WTC11 (cell line): ENCODE measurements at regions not wholly inside any gene's neighbourhood (a gene's known extent, or its start where the extent isn't known, plus 50 kb on each side); places are given as distances from the start of the nearest gene placed in this dataset.
A peak's percentile ranks its signal among the peaks of the same experiment; 100 is the strongest.

Experiments used
- ATAC-seq: fragments of 200-7000 bp; cut with Tn5 transposase; 2 replicates; pipeline ENCODE4 v1.10.0; 2021; ENCODE audit warnings: mild to moderate bottlenecking, moderate library complexity
- CTCF ChIA-PET: fragments of 300-600 bp; sonication (Branson Sonifier 250); formaldehyde crosslinking; loops from one replicate; lab custom pipeline; 2021; ENCODE audit warnings: antibody characterized with exemption; lab: Charles Lee
- POLR2A ChIA-PET: fragments of 350-600 bp; sonication (Branson Sonifier 250); formaldehyde crosslinking; loops from one replicate; lab custom pipeline; 2021; ENCODE audit warnings: antibody characterized with exemption; lab: Charles Lee
- DNase-seq: peaks from one replicate; pipeline ENCODE4 v3.0.0; 2021; ENCODE audit warnings: low spot score
- H3K27ac Mint-ChIP-seq: 2 replicates; pipeline ENCODE4 v1.8.0; 2021; ENCODE audit warnings: mixed read lengths
- H3K27me3 Mint-ChIP-seq: 2 replicates; pipeline ENCODE4 v1.8.0; 2021; ENCODE audit warnings: low read depth, mild to moderate bottlenecking, moderate library complexity, mixed read lengths
- H3K36me3 Mint-ChIP-seq: 2 replicates; pipeline ENCODE4 v1.8.0; 2021; ENCODE audit warnings: mixed read lengths
- H3K4me1 Mint-ChIP-seq: 2 replicates; pipeline ENCODE4 v1.8.0; 2022; ENCODE audit warnings: mixed read lengths
- H3K4me3 Mint-ChIP-seq: 2 replicates; pipeline ENCODE4 v1.8.0; 2021; ENCODE audit warnings: mild to moderate bottlenecking, moderate library complexity, mixed read lengths
- H3K9me3 Mint-ChIP-seq: 2 replicates; pipeline ENCODE4 v1.8.0; 2021; ENCODE audit warnings: mixed read lengths
- ATF1 ChIP-seq: sonication (generic); formaldehyde crosslinking; IDR thresholded peaks from 2 replicates; pipeline ENCODE4 v1.8.1; 2023; ENCODE audit warnings: mild to moderate bottlenecking, moderate library complexity, missing genetic modification reagents
- HMGA2 ChIP-seq: fragments of 250-450 bp; sonication (Bioruptor Pico); IDR thresholded peaks from 2 replicates; pipeline ENCODE4 v1.4.0; 2021; ENCODE audit warnings: mild to moderate bottlenecking, moderate library complexity
- IRF2 ChIP-seq: sonication (generic); formaldehyde crosslinking; IDR thresholded peaks from 2 replicates; pipeline ENCODE4 v1.8.0; 2022; ENCODE audit warnings: low read depth, missing genetic modification reagents, borderline replicate concordance
- JAZF1 ChIP-seq: fragments of 250-450 bp; sonication (Bioruptor Pico); IDR thresholded peaks from 2 replicates; pipeline ENCODE4 v1.9.0; 2021; ENCODE audit warnings: moderate library complexity, mild to moderate bottlenecking, inconsistent platforms
- KAT7 ChIP-seq: sonication (generic); formaldehyde crosslinking; IDR thresholded peaks from 2 replicates; pipeline ENCODE4 v1.8.1; 2023; ENCODE audit warnings: missing genetic modification reagents, mild to moderate bottlenecking, borderline replicate concordance
- MXD4 ChIP-seq: fragments of 250-450 bp; sonication (Bioruptor Pico); IDR thresholded peaks from 2 replicates; pipeline ENCODE4 v1.8.0; 2021; ENCODE audit warnings: mild to moderate bottlenecking, moderate library complexity, borderline replicate concordance
- MYBL2 ChIP-seq: sonication (generic); formaldehyde crosslinking; IDR thresholded peaks from 2 replicates; pipeline ENCODE4 v1.8.1; 2023; ENCODE audit warnings: mild to moderate bottlenecking, moderate library complexity, missing genetic modification reagents
- NFYB ChIP-seq: sonication (generic); formaldehyde crosslinking; conservative IDR thresholded peaks from 2 replicates; pipeline ENCODE4 v1.8.0; 2022; ENCODE audit warnings: low read depth, missing genetic modification reagents
- OVOL2 ChIP-seq: fragments of 250-450 bp; sonication (Bioruptor Pico); IDR thresholded peaks from 2 replicates; pipeline ENCODE4 v1.9.0; 2021; ENCODE audit warnings: mild to moderate bottlenecking, borderline replicate concordance
- RORB ChIP-seq: fragments of 250-450 bp; sonication (Bioruptor Pico); IDR thresholded peaks from 2 replicates; pipeline ENCODE4 v1.9.0; 2021; ENCODE audit warnings: mild to moderate bottlenecking
- TCF7 ChIP-seq: sonication (generic); formaldehyde crosslinking; IDR thresholded peaks from 2 replicates; pipeline ENCODE4 v1.8.0; 2022; ENCODE audit warnings: mild to moderate bottlenecking, low read depth, missing genetic modification reagents, moderate library complexity
- TEAD1 ChIP-seq: sonication (generic); formaldehyde crosslinking; IDR thresholded peaks from 2 replicates; pipeline ENCODE4 v1.8.0; 2022; ENCODE audit warnings: mild to moderate bottlenecking, missing genetic modification reagents
- ZNF138 ChIP-seq: sonication (generic); formaldehyde crosslinking; conservative IDR thresholded peaks from 2 replicates; pipeline ENCODE4 v1.8.1; 2022; ENCODE audit warnings: mild to moderate bottlenecking, moderate library complexity, missing genetic modification reagents
- ZNF263 ChIP-seq: sonication (generic); formaldehyde crosslinking; IDR thresholded peaks from 2 replicates; pipeline ENCODE4 v1.8.1; 2022; ENCODE audit warnings: low read depth, mild to moderate bottlenecking, moderate library complexity, missing genetic modification reagents
- ZNF396 ChIP-seq: fragments of 250-450 bp; sonication (Bioruptor Pico); IDR thresholded peaks from 2 replicates; pipeline ENCODE4 v1.8.0; 2021; ENCODE audit warnings: mild to moderate bottlenecking, moderate library complexity, borderline replicate concordance
- TF ChIP-seq, protein P1 (sequence below): sonication (generic); formaldehyde crosslinking; IDR thresholded peaks from 2 replicates; pipeline ENCODE4 v1.8.1; 2023; ENCODE audit warnings: mild to moderate bottlenecking, moderate library complexity, missing genetic modification reagents
- TF ChIP-seq, protein P2 (sequence below): sonication (generic); formaldehyde crosslinking; conservative IDR thresholded peaks from 2 replicates; pipeline ENCODE4 v1.8.1; 2022; ENCODE audit warnings: mild to moderate bottlenecking, missing genetic modification reagents
- TF ChIP-seq, protein P3 (sequence below): fragments of 250-450 bp; sonication (Bioruptor Pico); IDR thresholded peaks from 2 replicates; pipeline ENCODE4 v1.9.0; 2021; ENCODE audit warnings: mild to moderate bottlenecking, borderline replicate concordance
- TF ChIP-seq, protein P4 (sequence below): sonication (generic); formaldehyde crosslinking; IDR thresholded peaks from 2 replicates; pipeline ENCODE4 v1.8.0; 2022; ENCODE audit warnings: mild to moderate bottlenecking, missing genetic modification reagents
- TF ChIP-seq, protein P5 (sequence below): sonication (generic); formaldehyde crosslinking; IDR thresholded peaks from 2 replicates; pipeline ENCODE4 v1.8.0; 2022; ENCODE audit warnings: mild to moderate bottlenecking, missing genetic modification reagents
- TF ChIP-seq, protein P6 (sequence below): sonication (generic); formaldehyde crosslinking; IDR thresholded peaks from 2 replicates; pipeline ENCODE4 v1.8.1; 2022; ENCODE audit warnings: mild to moderate bottlenecking, missing genetic modification reagents, moderate library complexity, borderline replicate concordance

DNA sequence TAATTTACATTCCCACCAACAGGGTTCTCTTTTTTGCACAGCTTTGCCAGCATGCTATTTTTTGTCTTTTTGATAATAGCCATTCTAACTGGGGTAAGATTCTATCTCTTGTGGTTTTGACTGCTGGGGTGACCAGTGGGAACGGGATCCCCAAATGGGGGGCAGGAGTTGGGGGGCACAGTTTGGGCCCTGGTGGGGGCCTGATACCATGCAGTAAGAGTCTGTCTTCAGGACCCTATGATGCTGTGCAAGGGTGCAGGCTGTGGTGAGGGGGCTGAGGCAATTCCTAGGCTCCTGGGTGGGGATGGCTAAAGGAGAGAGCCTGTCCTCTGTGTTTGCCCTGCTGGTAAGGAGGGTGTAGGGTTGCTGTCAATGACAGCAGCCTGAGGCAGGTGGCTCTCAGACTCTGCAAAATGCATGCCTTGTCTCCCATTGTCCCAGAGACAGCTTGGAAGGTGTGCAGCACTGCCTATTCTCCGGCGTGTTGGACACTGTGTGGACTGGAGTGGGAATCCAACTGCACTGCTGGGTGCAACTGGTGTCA, 172.7 kb upstream of the ARHGAP24 start:
- DNase-seq = no peak
- POLR2A ChIA-PET = no interaction called here
- CTCF ChIA-PET = interaction anchor here (0.8 kb wide), 1 partner anchor 66 kb away, joined by 3 read pairs; no protein-coding TSS in a partner anchor

DNA sequence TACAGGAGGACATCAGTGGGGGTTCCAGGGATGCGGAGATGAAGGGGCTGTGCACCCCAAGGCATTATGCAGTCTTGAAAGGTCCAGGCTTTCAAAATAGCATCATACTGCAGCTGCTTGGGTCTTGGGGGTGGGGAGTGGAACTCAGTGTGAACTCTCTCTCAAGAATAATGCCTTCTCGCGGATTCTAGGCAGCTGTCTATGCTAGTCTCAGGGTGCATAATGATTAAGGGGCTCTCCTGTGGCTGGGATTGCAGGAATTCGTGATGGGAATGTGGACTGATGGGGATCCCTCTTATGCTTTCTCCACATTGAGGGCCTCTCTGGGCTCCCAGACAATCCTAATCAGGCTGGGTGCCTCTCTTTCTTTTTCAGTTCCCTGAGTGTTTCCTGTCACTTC, 172.2 kb upstream of the ARHGAP24 start:
- POLR2A ChIA-PET = no interaction called here
- H3K27ac Mint-ChIP-seq = no peak overlapping the region
- no peak for TF ChIP-seq IRF2 (CRISPR knock-in tag)
- TF ChIP-seq ATF1 (CRISPR knock-in tag) = no peak
- TF ChIP-seq OVOL2 (CRISPR knock-in tag) = no peak
- no peak for TF ChIP-seq KAT7
- TF ChIP-seq, all 79 proteins: peak for 0

More for the DNA sequence above, 172.7 kb upstream of the ARHGAP24 start:
- peak; percentile 81 for ATAC-seq
- no peaks in the 10 kb centered on the region for H3K27me3 Mint-ChIP-seq
- TF ChIP-seq, protein P1, sequence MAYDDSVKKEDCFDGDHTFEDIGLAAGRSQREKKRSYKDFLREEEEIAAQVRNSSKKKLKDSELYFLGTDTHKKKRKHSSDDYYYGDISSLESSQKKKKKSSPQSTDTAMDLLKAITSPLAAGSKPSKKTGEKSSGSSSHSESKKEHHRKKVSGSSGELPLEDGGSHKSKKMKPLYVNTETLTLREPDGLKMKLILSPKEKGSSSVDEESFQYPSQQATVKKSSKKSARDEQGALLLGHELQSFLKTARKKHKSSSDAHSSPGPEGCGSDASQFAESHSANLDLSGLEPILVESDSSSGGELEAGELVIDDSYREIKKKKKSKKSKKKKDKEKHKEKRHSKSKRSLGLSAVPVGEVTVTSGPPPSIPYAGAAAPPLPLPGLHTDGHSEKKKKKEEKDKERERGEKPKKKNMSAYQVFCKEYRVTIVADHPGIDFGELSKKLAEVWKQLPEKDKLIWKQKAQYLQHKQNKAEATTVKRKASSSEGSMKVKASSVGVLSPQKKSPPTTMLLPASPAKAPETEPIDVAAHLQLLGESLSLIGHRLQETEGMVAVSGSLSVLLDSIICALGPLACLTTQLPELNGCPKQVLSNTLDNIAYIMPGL (CRISPR knock-in tag) = no peak
- no peak for TF ChIP-seq MYBL2 (CRISPR knock-in tag)
- TF ChIP-seq, protein P2, sequence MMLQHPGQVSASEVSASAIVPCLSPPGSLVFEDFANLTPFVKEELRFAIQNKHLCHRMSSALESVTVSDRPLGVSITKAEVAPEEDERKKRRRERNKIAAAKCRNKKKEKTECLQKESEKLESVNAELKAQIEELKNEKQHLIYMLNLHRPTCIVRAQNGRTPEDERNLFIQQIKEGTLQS (CRISPR knock-in tag) = no peak
- TF ChIP-seq HMGA2 (CRISPR knock-in tag) = no peak
- TF ChIP-seq ZNF263 (CRISPR knock-in tag) = no peak
- no peak for TF ChIP-seq TEAD1 (CRISPR knock-in tag)
- no peak for TF ChIP-seq NFYB (CRISPR knock-in tag)
- no peak for TF ChIP-seq ZNF138 (CRISPR knock-in tag)
- TF ChIP-seq, protein P3, sequence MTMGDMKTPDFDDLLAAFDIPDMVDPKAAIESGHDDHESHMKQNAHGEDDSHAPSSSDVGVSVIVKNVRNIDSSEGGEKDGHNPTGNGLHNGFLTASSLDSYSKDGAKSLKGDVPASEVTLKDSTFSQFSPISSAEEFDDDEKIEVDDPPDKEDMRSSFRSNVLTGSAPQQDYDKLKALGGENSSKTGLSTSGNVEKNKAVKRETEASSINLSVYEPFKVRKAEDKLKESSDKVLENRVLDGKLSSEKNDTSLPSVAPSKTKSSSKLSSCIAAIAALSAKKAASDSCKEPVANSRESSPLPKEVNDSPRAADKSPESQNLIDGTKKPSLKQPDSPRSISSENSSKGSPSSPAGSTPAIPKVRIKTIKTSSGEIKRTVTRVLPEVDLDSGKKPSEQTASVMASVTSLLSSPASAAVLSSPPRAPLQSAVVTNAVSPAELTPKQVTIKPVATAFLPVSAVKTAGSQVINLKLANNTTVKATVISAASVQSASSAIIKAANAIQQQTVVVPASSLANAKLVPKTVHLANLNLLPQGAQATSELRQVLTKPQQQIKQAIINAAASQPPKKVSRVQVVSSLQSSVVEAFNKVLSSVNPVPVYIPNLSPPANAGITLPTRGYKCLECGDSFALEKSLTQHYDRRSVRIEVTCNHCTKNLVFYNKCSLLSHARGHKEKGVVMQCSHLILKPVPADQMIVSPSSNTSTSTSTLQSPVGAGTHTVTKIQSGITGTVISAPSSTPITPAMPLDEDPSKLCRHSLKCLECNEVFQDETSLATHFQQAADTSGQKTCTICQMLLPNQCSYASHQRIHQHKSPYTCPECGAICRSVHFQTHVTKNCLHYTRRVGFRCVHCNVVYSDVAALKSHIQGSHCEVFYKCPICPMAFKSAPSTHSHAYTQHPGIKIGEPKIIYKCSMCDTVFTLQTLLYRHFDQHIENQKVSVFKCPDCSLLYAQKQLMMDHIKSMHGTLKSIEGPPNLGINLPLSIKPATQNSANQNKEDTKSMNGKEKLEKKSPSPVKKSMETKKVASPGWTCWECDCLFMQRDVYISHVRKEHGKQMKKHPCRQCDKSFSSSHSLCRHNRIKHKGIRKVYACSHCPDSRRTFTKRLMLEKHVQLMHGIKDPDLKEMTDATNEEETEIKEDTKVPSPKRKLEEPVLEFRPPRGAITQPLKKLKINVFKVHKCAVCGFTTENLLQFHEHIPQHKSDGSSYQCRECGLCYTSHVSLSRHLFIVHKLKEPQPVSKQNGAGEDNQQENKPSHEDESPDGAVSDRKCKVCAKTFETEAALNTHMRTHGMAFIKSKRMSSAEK (CRISPR knock-in tag) = no peak
- TF ChIP-seq TCF7 (CRISPR knock-in tag) = no peak
- TF ChIP-seq, all 79 proteins: peak for 0
- Mint-ChIP-seq H3K36me3 (no peaks in the 10 kb centered on the region), H3K4me1 (peaks cover 34% of the 10 kb centered on the region), H3K4me3 (no peak overlapping the region), H3K27ac (no peak overlapping the region), H3K9me3 (no peaks in the 10 kb centered on the region)

DNA sequence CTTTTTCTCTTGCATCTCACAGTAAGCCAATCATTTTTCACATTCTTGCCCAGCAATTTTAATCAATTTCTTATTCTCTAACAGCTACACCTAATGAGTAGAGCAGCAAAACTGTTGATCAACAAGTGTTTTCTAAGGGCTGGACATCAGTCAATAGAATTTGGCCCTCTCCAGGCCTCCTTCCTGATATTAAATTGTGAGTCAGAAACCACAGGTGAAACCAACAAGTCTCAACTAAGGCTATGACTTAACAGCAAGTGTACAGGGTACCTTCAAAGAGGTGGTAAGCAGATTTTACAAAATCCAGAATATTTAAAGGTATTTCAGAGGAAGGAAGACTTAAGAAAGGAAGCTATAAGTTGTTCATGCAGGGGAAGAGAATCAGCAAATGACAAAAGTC, 156.5 kb upstream of the ARHGAP24 start:
- H3K9me3 Mint-ChIP-seq = peaks cover 52% of the 10 kb centered on the region
- ChIA-PET POLR2A (no interaction called here), CTCF (no interaction called here)
- H3K27me3 Mint-ChIP-seq = no peaks in the 10 kb centered on the region; the same call in 1 of the 2 replicates
- peaks cover 4% of the 10 kb centered on the region for H3K4me1 Mint-ChIP-seq
- peaks cover 27% of the 10 kb centered on the region for H3K36me3 Mint-ChIP-seq
- no peak overlapping the region for H3K27ac Mint-ChIP-seq
- ATAC-seq (no peak), DNase-seq (no peak)
- no peak overlapping the region for H3K4me3 Mint-ChIP-seq
- TF ChIP-seq, protein P4, sequence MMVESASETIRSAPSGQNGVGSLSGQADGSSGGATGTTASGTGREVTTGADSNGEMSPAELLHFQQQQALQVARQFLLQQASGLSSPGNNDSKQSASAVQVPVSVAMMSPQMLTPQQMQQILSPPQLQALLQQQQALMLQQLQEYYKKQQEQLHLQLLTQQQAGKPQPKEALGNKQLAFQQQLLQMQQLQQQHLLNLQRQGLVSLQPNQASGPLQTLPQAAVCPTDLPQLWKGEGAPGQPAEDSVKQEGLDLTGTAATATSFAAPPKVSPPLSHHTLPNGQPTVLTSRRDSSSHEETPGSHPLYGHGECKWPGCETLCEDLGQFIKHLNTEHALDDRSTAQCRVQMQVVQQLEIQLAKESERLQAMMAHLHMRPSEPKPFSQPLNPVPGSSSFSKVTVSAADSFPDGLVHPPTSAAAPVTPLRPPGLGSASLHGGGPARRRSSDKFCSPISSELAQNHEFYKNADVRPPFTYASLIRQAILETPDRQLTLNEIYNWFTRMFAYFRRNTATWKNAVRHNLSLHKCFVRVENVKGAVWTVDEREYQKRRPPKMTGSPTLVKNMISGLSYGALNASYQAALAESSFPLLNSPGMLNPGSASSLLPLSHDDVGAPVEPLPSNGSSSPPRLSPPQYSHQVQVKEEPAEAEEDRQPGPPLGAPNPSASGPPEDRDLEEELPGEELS (CRISPR knock-in tag) = no peak
- no peak for TF ChIP-seq ZNF396
- no peak for TF ChIP-seq RORB (CRISPR knock-in tag)
- TF ChIP-seq JAZF1 (CRISPR knock-in tag) = no peak
- TF ChIP-seq, protein P5, sequence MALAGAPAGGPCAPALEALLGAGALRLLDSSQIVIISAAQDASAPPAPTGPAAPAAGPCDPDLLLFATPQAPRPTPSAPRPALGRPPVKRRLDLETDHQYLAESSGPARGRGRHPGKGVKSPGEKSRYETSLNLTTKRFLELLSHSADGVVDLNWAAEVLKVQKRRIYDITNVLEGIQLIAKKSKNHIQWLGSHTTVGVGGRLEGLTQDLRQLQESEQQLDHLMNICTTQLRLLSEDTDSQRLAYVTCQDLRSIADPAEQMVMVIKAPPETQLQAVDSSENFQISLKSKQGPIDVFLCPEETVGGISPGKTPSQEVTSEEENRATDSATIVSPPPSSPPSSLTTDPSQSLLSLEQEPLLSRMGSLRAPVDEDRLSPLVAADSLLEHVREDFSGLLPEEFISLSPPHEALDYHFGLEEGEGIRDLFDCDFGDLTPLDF (CRISPR knock-in tag) = no peak
- TF ChIP-seq, protein P2 (CRISPR knock-in tag) = no peak
- no peak for TF ChIP-seq MXD4 (CRISPR knock-in tag)
- TF ChIP-seq, protein P6, sequence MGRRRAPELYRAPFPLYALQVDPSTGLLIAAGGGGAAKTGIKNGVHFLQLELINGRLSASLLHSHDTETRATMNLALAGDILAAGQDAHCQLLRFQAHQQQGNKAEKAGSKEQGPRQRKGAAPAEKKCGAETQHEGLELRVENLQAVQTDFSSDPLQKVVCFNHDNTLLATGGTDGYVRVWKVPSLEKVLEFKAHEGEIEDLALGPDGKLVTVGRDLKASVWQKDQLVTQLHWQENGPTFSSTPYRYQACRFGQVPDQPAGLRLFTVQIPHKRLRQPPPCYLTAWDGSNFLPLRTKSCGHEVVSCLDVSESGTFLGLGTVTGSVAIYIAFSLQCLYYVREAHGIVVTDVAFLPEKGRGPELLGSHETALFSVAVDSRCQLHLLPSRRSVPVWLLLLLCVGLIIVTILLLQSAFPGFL (CRISPR knock-in tag) = no peak

More for the DNA sequence above, 172.2 kb upstream of the ARHGAP24 start:
- Mint-ChIP-seq H3K27me3 (no peaks in the 10 kb centered on the region), H3K4me1 (peaks cover 34% of the 10 kb centered on the region), H3K36me3 (no peaks in the 10 kb centered on the region), H3K4me3 (no peak overlapping the region), H3K9me3 (no peaks in the 10 kb centered on the region; the same call in 1 of the 2 replicates)
- CTCF ChIA-PET = no interaction called here
- ATAC-seq (peak; percentile 54), DNase-seq (no peak)
